Right lobe of liver (tissue), 4 donors: ENCODE measurements at regions not wholly inside any gene's neighbourhood (a gene's known extent, or its start where the extent isn't known, plus 50 kb on each side); places are given as distances from the start of the nearest gene placed in this dataset.

Source experiments
- CTCF ChIP-seq, 4 donors: fragments of 200-600 bp in 3 of 4; fragments of 450-650 bp in 1 of 4; IDR thresholded peaks; one replicate each; pipeline versions ENCODE4 v1.5.1 to v1.8.0; 2016 to 2022; ENCODE audit warnings: antibody characterized with exemption in 4 of 4, mild to moderate bottlenecking in 2 of 4
- POLR2A ChIP-seq: fragments of 450-650 bp; IDR thresholded peaks from one replicate; pipeline ENCODE4 v1.6.1; 2017; ENCODE audit warnings: antibody characterized with exemption, mild to moderate bottlenecking
- donor health status: DM: no; HTN: no; CAD: no.
- donor health status: DM: no; HTN: no; CAD: no.
- donor health status: DM: no; HTN: yes; CAD: no.

DNA sequence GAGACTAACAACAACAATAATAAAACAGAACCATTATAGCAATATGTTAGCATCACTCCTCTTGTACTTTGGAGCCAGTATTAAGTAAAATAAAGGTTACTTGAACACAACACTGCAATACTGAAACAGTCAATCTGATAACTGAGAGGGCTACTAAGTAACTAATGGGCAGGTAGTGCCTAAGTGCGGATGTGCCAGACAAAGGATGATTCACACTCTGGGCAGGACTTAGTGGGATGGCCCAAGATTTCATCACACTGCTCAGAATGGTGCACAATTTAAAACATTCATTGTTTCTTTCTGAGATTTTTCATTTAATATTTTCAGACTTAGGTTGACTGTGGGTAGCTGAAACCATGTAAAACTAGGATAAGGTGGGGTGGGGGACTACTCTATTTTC is 131.9 kb upstream of the CAND1 start:
- no peak for TF ChIP-seq POLR2A
- no peak for TF ChIP-seq CTCF (IDR thresholded peaks at IDR 0.05)
